Neural progenitor cell (in vitro differentiated cells): ENCODE measurements at regions not wholly inside any gene's neighbourhood (a gene's known extent, or its start where the extent isn't known, plus 50 kb on each side); places are given as distances from the start of the nearest gene placed in this dataset.

Source experiments
- DNase-seq: peaks from one replicate; pipeline ENCODE4 v3.0.0-alpha.2; 2016; ENCODE audit warnings: low spot score
- H2AFZ ChIP-seq: fragments of 200-600 bp; sonication (generic); replicated peaks from 2 replicates; pipeline ENCODE4 v1.6.1; 2016; ENCODE audit warnings: antibody characterized with exemption
- H3F3A ChIP-seq: fragments of 200-600 bp; sonication (generic); 2 replicates; pipeline ENCODE4 v1.6.1; 2016; ENCODE audit warnings: antibody characterized with exemption, low read depth
- H3K27ac ChIP-seq: fragments of 200-600 bp; sonication (generic); 2 replicates; pipeline ENCODE4 v1.5.1; 2016; ENCODE audit warnings: mild to moderate bottlenecking
- H3K27me3 ChIP-seq: fragments of 200-600 bp; sonication (generic); 2 replicates; pipeline ENCODE4 v1.6.1; 2016; ENCODE audit warnings: mild to moderate bottlenecking, moderate library complexity
- H3K36me3 ChIP-seq: fragments of 200-600 bp; sonication (generic); 2 replicates; pipeline ENCODE4 v1.5.1; 2016
- H3K4me1 ChIP-seq: fragments of 200-600 bp; sonication (generic); 2 replicates; pipeline ENCODE4 v1.6.1; 2016; ENCODE audit warnings: mixed run types
- H3K4me2 ChIP-seq: fragments of 200-600 bp; sonication (generic); 2 replicates; pipeline ENCODE4 v1.6.1; 2016
- H3K4me3 ChIP-seq: fragments of 200-600 bp; sonication (generic); 2 replicates; pipeline ENCODE4 v1.5.1; 2016
- H3K79me2 ChIP-seq: fragments of 200-600 bp; sonication (generic); 2 replicates; pipeline ENCODE4 v1.6.1; 2016; ENCODE audit warnings: low read depth
- H3K9ac ChIP-seq: fragments of 200-600 bp; sonication (generic); 2 replicates; pipeline ENCODE4 v1.6.1; 2016
- H3K9me3 ChIP-seq: fragments of 200-600 bp; sonication (generic); 2 replicates; pipeline ENCODE4 v1.5.1; 2016; ENCODE audit warnings: low read depth
- H4K20me1 ChIP-seq: fragments of 200-600 bp; sonication (generic); 2 replicates; pipeline ENCODE4 v1.6.1; 2016; ENCODE audit warnings: low read depth
- H3K27ac Mint-ChIP-seq: 3 replicates; pipeline ENCODE4 v1.8.0; 2021; ENCODE audit warnings: mixed read lengths
- H3K27me3 Mint-ChIP-seq: 2 replicates; pipeline ENCODE4 v1.8.0; 2022; ENCODE audit warnings: low read depth, mild to moderate bottlenecking, inconsistent platforms, moderate library complexity, mixed read lengths; ENCODE audit not compliant: insufficient read depth
- H3K36me3 Mint-ChIP-seq: 3 replicates; pipeline ENCODE4 v1.8.0; 2021; ENCODE audit warnings: mixed read lengths
- H3K4me1 Mint-ChIP-seq: 3 replicates; pipeline ENCODE4 v1.8.0; 2021; ENCODE audit warnings: mixed read lengths
- H3K4me3 Mint-ChIP-seq: 3 replicates; pipeline ENCODE4 v1.8.0; 2021; ENCODE audit warnings: mild to moderate bottlenecking, moderate library complexity, mixed read lengths
- H3K9me3 Mint-ChIP-seq: 3 replicates; pipeline ENCODE4 v1.8.0; 2020; ENCODE audit warnings: mixed read lengths
- CTCF ChIP-seq: fragments of 200-600 bp; sonication (generic); IDR thresholded peaks from 2 replicates; pipeline ENCODE4 v1.5.1; 2017; ENCODE audit warnings: antibody characterized with exemption, mild to moderate bottlenecking
- EZH2 ChIP-seq: fragments of 200-600 bp; sonication (generic); IDR thresholded peaks from 2 replicates; pipeline ENCODE4 v1.6.1; 2017; ENCODE audit warnings: antibody characterized with exemption, mild to moderate bottlenecking, moderate library complexity
- EZH2phosphoT487 ChIP-seq: fragments of 200-600 bp; sonication (generic); IDR thresholded peaks from 2 replicates; pipeline ENCODE4 v1.6.1; 2017; ENCODE audit warnings: antibody characterized with exemption

DNA sequence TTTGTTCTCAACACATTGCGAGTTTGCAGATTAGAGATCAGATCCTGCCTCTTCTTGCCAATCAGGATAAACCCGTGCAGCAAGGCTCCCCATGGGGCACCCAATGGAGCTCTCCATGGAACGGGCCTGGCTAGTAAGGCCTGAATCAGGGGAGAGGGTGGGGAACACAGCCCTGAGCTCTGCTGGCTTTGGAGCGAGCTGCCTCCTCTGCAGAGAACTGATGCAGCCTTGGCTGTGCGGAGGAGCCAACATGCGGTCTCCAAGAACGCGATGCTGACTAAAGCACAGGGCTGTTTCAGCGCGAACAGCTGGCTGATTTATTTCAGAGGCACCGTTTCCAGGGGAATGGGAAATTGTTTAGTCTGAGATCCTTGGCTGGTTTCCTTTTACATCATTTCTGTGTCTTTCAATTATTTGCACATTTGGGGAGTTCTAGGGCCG, 139.7 kb downstream of the TSEN15 start:
- H4K20me1 ChIP-seq = no peaks in the 10 kb centered on the region
- Mint-ChIP-seq H3K27ac (no peak overlapping the region), H3K4me1 (peaks cover 7% of the 10 kb centered on the region), H3K27me3 (peaks cover 2% of the 10 kb centered on the region), H3K4me3 (no peak overlapping the region), H3K9me3 (no peaks in the 10 kb centered on the region), H3K36me3 (no peaks in the 10 kb centered on the region)
- no peak overlapping the region for H3K9ac ChIP-seq
- H3K9me3 ChIP-seq = no peaks in the 10 kb centered on the region
- no peaks in the 10 kb centered on the region for H3K79me2 ChIP-seq
- H3K4me1 ChIP-seq = peaks cover 8% of the 10 kb centered on the region
- H3K36me3 ChIP-seq = no peaks in the 10 kb centered on the region
- H3F3A ChIP-seq = no peaks in the 10 kb centered on the region
- H2AFZ ChIP-seq = peak overlapping the region; percentile 45
- peak; percentile 10 for DNase-seq
- no peak for TF ChIP-seq CTCF
- no peak for TF ChIP-seq EZH2
- no peak for TF ChIP-seq EZH2phosphoT487
- H3K27me3 ChIP-seq = no peaks in the 10 kb centered on the region
- H3K4me2 ChIP-seq = no peak overlapping the region
- no peak overlapping the region for H3K27ac ChIP-seq
- H3K4me3 ChIP-seq = no peak overlapping the region

- Histone ChIP-seq H3K9ac (no peak overlapping the region), H3K4me2 (no peak overlapping the region), H3K36me3 (no peaks in the 10 kb centered on the region), H3F3A (peaks cover 11% of the 10 kb centered on the region), H3K9me3 (no peaks in the 10 kb centered on the region), H3K4me3 (no peak overlapping the region), H3K27ac (no peak overlapping the region), H4K20me1 (no peaks in the 10 kb centered on the region), H2AFZ (no peak overlapping the region), H3K79me2 (no peaks in the 10 kb centered on the region), H3K4me1 (peaks cover 23% of the 10 kb centered on the region), H3K27me3 (no peaks in the 10 kb centered on the region)
- Mint-ChIP-seq H3K4me3 (no peak overlapping the region), H3K9me3 (no peaks in the 10 kb centered on the region), H3K36me3 (no peaks in the 10 kb centered on the region), H3K27ac (no peak overlapping the region), H3K4me1 (peaks cover 13% of the 10 kb centered on the region), H3K27me3 (peaks cover 2% of the 10 kb centered on the region)
- no peak for TF ChIP-seq EZH2
- no peak for TF ChIP-seq CTCF
- TF ChIP-seq EZH2phosphoT487 = no peak
- DNase-seq = no peak
These were observed 141.3 kb downstream of the TSEN15 start for GRCh38 chr1:184192796-184193195.

DNA sequence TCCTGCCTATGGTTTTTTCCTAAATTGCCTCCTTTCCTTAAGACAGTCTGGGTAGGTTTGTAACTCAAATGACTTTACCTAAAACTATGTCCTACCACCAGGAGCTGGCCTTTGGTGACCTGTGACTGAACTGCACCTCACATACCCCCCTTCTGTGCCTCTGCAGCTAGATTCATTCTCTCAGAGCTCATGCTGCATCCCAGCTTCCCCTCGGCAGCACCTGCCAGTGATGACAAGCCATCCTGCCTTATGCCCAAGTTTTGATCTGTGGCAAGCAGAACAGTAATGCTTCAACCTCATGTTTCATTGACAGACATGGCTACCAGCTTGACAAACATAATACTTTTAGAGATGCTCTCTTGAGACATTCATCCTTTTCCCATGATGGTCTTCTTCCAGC, 141.9 kb downstream of the TSEN15 start:
- Histone ChIP-seq H4K20me1 (no peaks in the 10 kb centered on the region), H3K27me3 (no peaks in the 10 kb centered on the region), H3K9ac (no peak overlapping the region), H3K36me3 (no peaks in the 10 kb centered on the region), H3F3A (peaks cover 18% of the 10 kb centered on the region), H3K9me3 (no peaks in the 10 kb centered on the region), H3K4me3 (no peak overlapping the region), H3K79me2 (no peaks in the 10 kb centered on the region), H3K4me1 (peaks cover 30% of the 10 kb centered on the region), H3K4me2 (no peak overlapping the region), H2AFZ (no peak overlapping the region), H3K27ac (no peak overlapping the region)
- Mint-ChIP-seq H3K4me1 (peaks cover 15% of the 10 kb centered on the region), H3K27ac (peak overlapping the region; percentile 84), H3K27me3 (peaks cover 2% of the 10 kb centered on the region), H3K4me3 (no peak overlapping the region), H3K9me3 (no peaks in the 10 kb centered on the region), H3K36me3 (no peaks in the 10 kb centered on the region)
- TF ChIP-seq EZH2phosphoT487 (no peak), EZH2 (no peak), CTCF (no peak)
- no peak for DNase-seq
